ENCODE measurements at regions not wholly inside any gene's neighbourhood (a gene's known extent, or its start where the extent isn't known, plus 50 kb on each side); places are given as distances from the start of the nearest gene placed in this dataset.
A peak's percentile ranks its signal among the peaks of the same experiment; 100 is the strongest.

GRCh38 chr12:115404761-115405470, 720.9 kb upstream of the TBX3 start:
- Histone ChIP-seq H4K20me1 (ENCODE audit: insufficient read depth, poor library complexity, severe bottlenecking) (no peaks in the 10 kb centered on the region), H3K4me2 (no peak overlapping the region), H2AFZ (no peak overlapping the region), H3K9me3 (ENCODE audit: low read depth) (no peaks in the 10 kb centered on the region), H3K27ac (no peak overlapping the region), H3K79me2 (no peaks in the 10 kb centered on the region), H3K36me3 (replicated peaks; ENCODE audit: insufficient read depth, low read depth) (no peaks in the 10 kb centered on the region), H3K4me1 (ENCODE audit: insufficient read depth) (no peaks in the 10 kb centered on the region), H3K27me3 (no peaks in the 10 kb centered on the region), H3K4me3 (no peak overlapping the region), H3K9me2 (replicated peaks; ENCODE audit: insufficient read depth) (no peaks in the 10 kb centered on the region)
- WGBS (ENCODE audit: low lambda C conversion rate, missing lambda C conversion rate): 34% methylated on average over 9 of the region's 9 CpGs
- no peak for TF ChIP-seq EZH2phosphoT487 (IDR thresholded peaks at IDR 0.05; ENCODE audit: low read depth, severe bottlenecking, unreplicated experiment)
- no peak for TF ChIP-seq EZH2 (IDR thresholded peaks at IDR 0.05; ENCODE audit: borderline replicate concordance)
- TF ChIP-seq CTCF (IDR thresholded peaks at IDR 0.05; ENCODE audit: poor library complexity): no peak
- peak; percentile 8 for DNase-seq (ENCODE audit: low spot score)

GRCh38 chr12:115403689-115404088, 719.7 kb upstream of the TBX3 start:
- Histone ChIP-seq H3K4me1 (ENCODE audit: insufficient read depth) (no peaks in the 10 kb centered on the region), H3K4me3 (no peak overlapping the region), H4K20me1 (ENCODE audit: insufficient read depth, poor library complexity, severe bottlenecking) (no peaks in the 10 kb centered on the region), H3K4me2 (no peak overlapping the region), H3K9me2 (replicated peaks; ENCODE audit: insufficient read depth) (no peaks in the 10 kb centered on the region), H2AFZ (no peak overlapping the region), H3K36me3 (replicated peaks; ENCODE audit: insufficient read depth, low read depth) (no peaks in the 10 kb centered on the region), H3K27me3 (no peaks in the 10 kb centered on the region), H3K27ac (no peak overlapping the region), H3K9me3 (ENCODE audit: low read depth) (no peaks in the 10 kb centered on the region), H3K79me2 (no peaks in the 10 kb centered on the region)
- TF ChIP-seq CTCF (IDR thresholded peaks at IDR 0.05; ENCODE audit: poor library complexity) (no peak), EZH2phosphoT487 (IDR thresholded peaks at IDR 0.05; ENCODE audit: low read depth, severe bottlenecking, unreplicated experiment) (no peak), EZH2 (IDR thresholded peaks at IDR 0.05; ENCODE audit: borderline replicate concordance) (no peak)
- DNase-seq (ENCODE audit: low spot score): no peak
- 94% methylated on average over 5 of the region's 5 CpGs for WGBS (ENCODE audit: low lambda C conversion rate, missing lambda C conversion rate)

GRCh38 chr12:115403253-115403652, 719.3 kb upstream of the TBX3 start:
- Histone ChIP-seq H4K20me1 (ENCODE audit: insufficient read depth, poor library complexity, severe bottlenecking) (no peaks in the 10 kb centered on the region), H3K36me3 (replicated peaks; ENCODE audit: insufficient read depth, low read depth) (no peaks in the 10 kb centered on the region), H3K9me3 (ENCODE audit: low read depth) (no peaks in the 10 kb centered on the region), H3K79me2 (no peaks in the 10 kb centered on the region), H3K4me2 (no peak overlapping the region), H3K4me1 (ENCODE audit: insufficient read depth) (no peaks in the 10 kb centered on the region), H3K4me3 (no peak overlapping the region), H2AFZ (no peak overlapping the region), H3K27ac (no peak overlapping the region), H3K27me3 (no peaks in the 10 kb centered on the region), H3K9me2 (replicated peaks; ENCODE audit: insufficient read depth) (no peaks in the 10 kb centered on the region)
- WGBS (ENCODE audit: low lambda C conversion rate, missing lambda C conversion rate): 57% methylated on average over 2 of the region's 2 CpGs
- DNase-seq (ENCODE audit: low spot score): no peak
- TF ChIP-seq CTCF (IDR thresholded peaks at IDR 0.05; ENCODE audit: poor library complexity) (no peak), EZH2 (IDR thresholded peaks at IDR 0.05; ENCODE audit: borderline replicate concordance) (no peak), EZH2phosphoT487 (IDR thresholded peaks at IDR 0.05; ENCODE audit: low read depth, severe bottlenecking, unreplicated experiment) (no peak)

Data from hepatocyte (in vitro differentiated cells).